Chondrocyte (in vitro differentiated cells): ENCODE measurements at regions not wholly inside any gene's neighbourhood (a gene's known extent, or its start where the extent isn't known, plus 50 kb on each side); places are given as distances from the start of the nearest gene placed in this dataset.

ENCODE experiments used
- DNase-seq: peaks from one replicate; pipeline ENCODE4 v3.0.0; 2021; ENCODE audit warnings: mixed read lengths, low spot score
- H3K27ac Mint-ChIP-seq: one replicate; pipeline ENCODE4 v1.8.0; 2021; ENCODE audit warnings: mild to moderate bottlenecking, moderate library complexity, mixed read lengths; ENCODE audit not compliant: unreplicated experiment
- H3K27me3 Mint-ChIP-seq: 2 replicates; pipeline ENCODE4 v1.8.0; 2021; ENCODE audit warnings: low read depth, mixed read lengths
- H3K36me3 Mint-ChIP-seq: 2 replicates; pipeline ENCODE4 v1.8.0; 2021; ENCODE audit warnings: low read depth, mixed read lengths
- H3K4me1 Mint-ChIP-seq: 2 replicates; pipeline ENCODE4 v1.8.0; 2021; ENCODE audit warnings: low read depth, mild to moderate bottlenecking, mixed read lengths
- H3K4me3 Mint-ChIP-seq: one replicate; pipeline ENCODE4 v1.8.0; 2021; ENCODE audit warnings: mild to moderate bottlenecking, moderate library complexity, mixed read lengths; ENCODE audit not compliant: unreplicated experiment
- H3K9me3 Mint-ChIP-seq: 2 replicates; pipeline ENCODE4 v1.8.0; 2021; ENCODE audit warnings: low read depth, mixed read lengths
- CTCF ChIP-seq: fragments of 200-600 bp; sonication (generic); IDR thresholded peaks from 2 replicates; pipeline ENCODE4 v1.5.0; 2021; ENCODE audit warnings: antibody characterized with exemption, mild to moderate bottlenecking, moderate library complexity

GRCh38 chr9:7983490-7983889, 183.9 kb upstream of the DMAC1 start:
- H3K4me3 Mint-ChIP-seq, result no peak overlapping the region
- H3K4me1 Mint-ChIP-seq, result no peaks in the 10 kb centered on the region
- H3K9me3 Mint-ChIP-seq, result no peaks in the 10 kb centered on the region
- H3K27me3 Mint-ChIP-seq, result peaks cover 2% of the 10 kb centered on the region
- no peak for DNase-seq
- H3K27ac Mint-ChIP-seq, result no peak overlapping the region
- TF ChIP-seq CTCF, result no peak
- no peaks in the 10 kb centered on the region for H3K36me3 Mint-ChIP-seq

- H3K9me3 Mint-ChIP-seq, result no peaks in the 10 kb centered on the region
- no peak for TF ChIP-seq CTCF
- H3K36me3 Mint-ChIP-seq, result no peaks in the 10 kb centered on the region
- H3K27ac Mint-ChIP-seq, result no peak overlapping the region
- no peak for DNase-seq
- H3K27me3 Mint-ChIP-seq, result peaks cover 2% of the 10 kb centered on the region
- no peaks in the 10 kb centered on the region for H3K4me1 Mint-ChIP-seq
- H3K4me3 Mint-ChIP-seq, result no peak overlapping the region
Observed at GRCh38 chr9:7982907-7983306, 183.3 kb upstream of the DMAC1 start.

GRCh38 chr9:7980691-7981289, 181.2 kb upstream of the DMAC1 start:
- no peak for DNase-seq
- Mint-ChIP-seq H3K4me3 (no peak overlapping the region), H3K36me3 (no peaks in the 10 kb centered on the region), H3K9me3 (no peaks in the 10 kb centered on the region), H3K27me3 (peaks cover 2% of the 10 kb centered on the region), H3K4me1 (no peaks in the 10 kb centered on the region), H3K27ac (no peak overlapping the region)
- TF ChIP-seq CTCF, result no peak

GRCh38 chr9:7980041-7980440, 180.5 kb upstream of the DMAC1 start:
- peaks cover 2% of the 10 kb centered on the region for H3K27me3 Mint-ChIP-seq

GRCh38 chr9:7979611-7980010, 180.0 kb upstream of the DMAC1 start:
- Mint-ChIP-seq H3K27ac (no peak overlapping the region), H3K4me3 (no peak overlapping the region), H3K9me3 (no peaks in the 10 kb centered on the region), H3K27me3 (peaks cover 6% of the 10 kb centered on the region), H3K36me3 (no peaks in the 10 kb centered on the region), H3K4me1 (no peaks in the 10 kb centered on the region)
- no peak for DNase-seq
- no peak for TF ChIP-seq CTCF

More at GRCh38 chr9:7980041-7980440, 180.5 kb upstream of the DMAC1 start:
- no peaks in the 10 kb centered on the region for H3K4me1 Mint-ChIP-seq
- TF ChIP-seq CTCF, result no peak
- no peak overlapping the region for H3K4me3 Mint-ChIP-seq
- no peaks in the 10 kb centered on the region for H3K36me3 Mint-ChIP-seq
- H3K27ac Mint-ChIP-seq, result no peak overlapping the region
- no peaks in the 10 kb centered on the region for H3K9me3 Mint-ChIP-seq
- no peak for DNase-seq
